ENCODE measurements at regions not wholly inside any gene's neighbourhood (a gene's known extent, or its start where the extent isn't known, plus 50 kb on each side); places are given as distances from the start of the nearest gene placed in this dataset.

DNA sequence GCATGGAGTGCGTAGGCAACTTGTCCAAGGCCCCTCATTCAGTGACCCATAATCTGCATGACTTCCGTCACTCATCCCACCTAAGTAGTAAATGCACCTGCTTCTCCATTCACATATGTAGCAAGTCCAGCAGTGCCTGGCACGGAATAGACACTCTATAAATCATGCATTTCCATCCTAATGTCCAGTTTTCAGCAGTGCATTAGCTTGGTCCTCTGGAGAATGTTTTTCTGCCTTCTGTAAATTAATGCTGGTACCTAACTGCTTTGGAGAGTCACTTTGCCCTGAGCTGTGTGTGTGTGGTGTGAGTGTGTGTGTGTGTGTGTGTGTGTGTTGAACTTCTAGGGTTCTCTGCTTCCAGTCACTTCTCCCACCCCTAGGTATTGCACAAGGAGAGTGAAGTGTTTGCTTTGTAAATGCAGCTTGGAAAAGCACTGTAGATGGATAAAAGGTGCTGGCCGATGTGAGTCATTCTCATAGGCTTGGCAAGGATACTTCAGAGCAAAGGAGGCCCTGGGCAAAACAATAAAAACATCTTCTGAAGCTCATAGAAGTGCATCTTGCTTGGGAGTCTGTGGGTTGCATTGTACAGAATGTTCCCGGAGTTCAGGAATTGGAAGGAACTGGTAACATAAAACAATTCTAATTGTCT lies 181.8 kb downstream of the KATNAL1 start:
- peak; percentile 12 for DNase-seq

GRCh38 chr13:30124131-30124768 lies 183.1 kb downstream of the KATNAL1 start:
- no peak for DNase-seq

- no peak for DNase-seq
Measured at GRCh38 chr13:30123575-30123974, 183.8 kb downstream of the KATNAL1 start.

GRCh38 chr13:30121666-30122065 lies 185.7 kb downstream of the KATNAL1 start:
- DNase-seq, result no peak

- no peak for DNase-seq
Measured at GRCh38 chr13:30121244-30121643, 186.1 kb downstream of the KATNAL1 start.

DNA sequence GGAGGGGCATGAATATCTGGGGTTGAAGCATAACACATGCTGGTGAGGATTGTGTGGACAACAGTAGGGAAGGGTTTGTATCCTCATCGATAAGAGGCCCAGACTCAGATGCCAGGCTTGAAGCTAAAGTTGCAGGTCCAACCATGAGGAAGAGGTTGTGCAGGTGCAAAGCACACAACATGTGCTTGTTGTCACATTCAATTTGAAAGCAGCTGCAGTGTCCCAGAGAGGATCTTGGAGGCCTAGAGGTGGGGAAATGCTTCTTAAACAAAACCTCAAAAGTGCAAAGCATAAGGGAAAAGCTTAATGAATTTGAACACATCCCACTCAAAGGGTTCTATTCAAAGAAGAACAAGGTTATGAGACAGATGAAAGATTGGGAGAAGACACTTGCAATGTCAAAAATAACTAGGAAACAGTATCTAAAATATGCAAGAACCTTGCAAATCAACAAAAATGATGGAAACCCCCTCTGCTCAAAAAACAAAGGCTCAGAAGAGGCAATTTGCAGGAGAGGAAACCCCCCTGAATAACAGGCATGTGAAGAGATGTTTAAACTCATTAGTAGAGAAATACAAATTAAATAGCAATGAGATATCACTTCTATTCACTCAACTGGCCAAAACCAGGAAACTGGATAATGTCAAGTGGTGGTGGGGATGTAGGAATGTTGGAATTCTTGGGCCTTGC lies 187.1 kb downstream of the KATNAL1 start:
- no peak for DNase-seq

GRCh38 chr13:30119476-30119875 lies 187.9 kb downstream of the KATNAL1 start:
- no peak for DNase-seq

- DNase-seq, result no peak
Measured at GRCh38 chr13:30116379-30116778, 191.0 kb downstream of the KATNAL1 start.

- no peak for DNase-seq
Measured at GRCh38 chr13:30115257-30115600, 192.1 kb downstream of the KATNAL1 start.

DNA sequence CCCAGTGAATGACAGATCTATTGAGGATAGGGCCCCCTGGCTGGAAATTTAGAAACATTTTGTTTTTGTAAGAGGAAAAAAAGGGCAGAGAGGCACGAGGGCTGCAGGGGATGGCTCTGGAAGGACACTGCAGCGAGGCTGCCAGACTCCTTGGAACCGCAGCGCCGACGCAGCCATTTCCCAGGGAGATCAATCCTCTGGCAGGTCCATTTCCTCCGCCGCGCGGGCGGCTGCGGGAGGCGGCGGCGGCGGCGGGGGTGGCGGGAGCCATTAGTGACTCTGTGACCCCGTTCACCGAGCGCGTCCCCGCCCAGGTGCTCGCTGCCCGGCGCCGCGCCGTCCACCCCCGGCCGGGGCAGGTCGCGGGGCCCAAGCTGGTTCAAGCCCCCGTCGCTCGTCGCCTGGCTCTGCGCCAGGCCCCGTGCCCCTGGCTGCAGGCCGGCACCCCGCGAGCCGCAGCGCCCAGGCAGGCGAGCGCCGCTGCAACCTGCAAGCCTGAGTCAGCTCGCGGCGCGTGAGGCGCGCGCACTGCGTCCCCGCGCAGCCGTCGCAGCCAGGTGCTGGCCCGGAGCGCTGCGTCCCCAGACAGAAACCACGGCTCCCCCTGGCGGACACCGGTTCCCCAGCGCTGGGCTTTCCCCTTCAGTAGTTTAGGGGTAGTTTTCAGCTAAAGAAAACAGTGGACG lies 192.6 kb downstream of the KATNAL1 start:
- peak; percentile 73 for DNase-seq

GRCh38 chr13:30113983-30114570 lies 193.3 kb downstream of the KATNAL1 start:
- DNase-seq, result no peak

DNA sequence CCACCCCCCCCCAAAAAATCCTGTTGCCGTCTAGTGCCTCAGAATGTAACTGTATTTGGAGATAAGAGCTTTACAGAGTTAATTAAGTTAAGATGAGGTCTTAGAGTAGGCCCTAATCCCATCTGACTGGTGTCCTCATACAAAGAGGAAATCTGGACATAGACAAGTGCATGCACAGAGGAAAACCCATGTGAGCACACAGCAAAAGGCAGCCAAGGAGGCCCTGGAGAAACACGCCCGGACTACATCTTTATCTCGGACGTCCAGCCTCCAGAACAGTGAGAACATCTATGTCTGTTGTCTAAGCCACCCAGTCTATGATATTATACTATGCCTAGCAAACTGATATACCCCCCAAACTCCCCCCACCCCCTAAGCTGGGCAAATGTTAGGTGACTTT lies 193.8 kb downstream of the KATNAL1 start:
- no peak for DNase-seq

DNA sequence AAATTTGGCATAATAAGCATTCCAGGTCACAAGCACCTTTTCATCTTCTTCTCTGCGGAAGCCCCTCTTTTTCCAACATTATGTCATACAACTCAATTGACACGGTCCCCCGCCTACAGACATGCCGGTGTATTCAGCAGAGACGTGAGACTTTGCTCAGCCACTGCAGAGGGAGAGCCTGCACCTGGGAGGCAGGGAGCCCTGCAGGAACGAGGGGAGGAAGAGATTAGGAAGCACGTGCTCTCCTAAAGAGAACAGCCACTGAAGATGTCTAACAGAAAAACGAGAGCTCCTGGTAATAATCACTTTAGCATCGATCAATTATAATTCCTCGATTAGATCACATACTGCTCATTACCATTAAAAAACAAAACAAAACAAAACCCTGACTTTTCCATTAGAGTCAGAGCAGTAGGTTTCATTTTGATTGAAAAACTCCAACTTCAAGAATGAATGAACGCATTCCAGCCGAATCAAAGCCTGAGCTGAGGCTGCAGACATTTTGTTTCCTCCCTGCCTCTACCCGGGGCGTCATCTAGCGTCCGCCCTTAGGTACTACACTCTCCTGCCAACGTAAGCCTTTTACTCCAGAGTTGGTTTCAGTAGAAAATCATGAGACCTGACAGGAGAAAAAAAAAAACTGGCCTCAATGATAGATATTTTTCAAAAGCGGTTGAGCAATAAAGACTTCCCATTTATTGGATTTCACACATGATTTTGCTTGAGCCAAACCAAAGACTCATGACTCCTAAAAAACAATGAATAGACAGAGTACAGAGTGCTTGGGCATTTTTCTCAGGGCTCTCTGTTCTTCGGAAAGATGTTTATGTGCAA lies 194.5 kb downstream of the KATNAL1 start:
- peak; percentile 64 for DNase-seq

DNA sequence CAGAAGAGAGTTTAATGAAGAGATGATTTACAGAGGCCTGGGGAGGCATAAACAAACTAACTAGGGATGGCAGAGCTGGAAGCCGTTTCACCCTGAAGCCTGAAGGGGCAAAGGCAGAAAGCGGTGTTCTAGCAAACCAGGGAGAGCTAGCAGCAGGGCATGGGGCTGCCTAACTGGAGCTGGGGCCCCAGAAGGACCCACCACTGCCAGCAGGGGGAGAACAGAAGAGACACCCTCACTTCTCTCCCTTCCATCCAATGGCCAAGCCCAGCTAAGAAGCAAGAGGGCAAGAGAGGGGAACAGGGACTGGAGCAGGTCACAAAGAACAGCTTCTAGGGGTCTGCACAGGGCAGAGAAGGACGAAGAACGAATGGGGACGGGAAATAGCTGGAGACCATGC lies 195.5 kb downstream of the KATNAL1 start:
- no peak for DNase-seq

- DNase-seq, result no peak
Measured at GRCh38 chr13:30110301-30111070, 196.9 kb downstream of the KATNAL1 start.

GRCh38 chr13:30109471-30110135 lies 197.7 kb downstream of the KATNAL1 start:
- no peak for DNase-seq

GRCh38 chr13:30108913-30109237 lies 198.5 kb downstream of the KATNAL1 start:
- DNase-seq, result peak; percentile 93

- DNase-seq, result no peak
Measured at GRCh38 chr13:30108216-30108912, 199.0 kb downstream of the KATNAL1 start.

DNA sequence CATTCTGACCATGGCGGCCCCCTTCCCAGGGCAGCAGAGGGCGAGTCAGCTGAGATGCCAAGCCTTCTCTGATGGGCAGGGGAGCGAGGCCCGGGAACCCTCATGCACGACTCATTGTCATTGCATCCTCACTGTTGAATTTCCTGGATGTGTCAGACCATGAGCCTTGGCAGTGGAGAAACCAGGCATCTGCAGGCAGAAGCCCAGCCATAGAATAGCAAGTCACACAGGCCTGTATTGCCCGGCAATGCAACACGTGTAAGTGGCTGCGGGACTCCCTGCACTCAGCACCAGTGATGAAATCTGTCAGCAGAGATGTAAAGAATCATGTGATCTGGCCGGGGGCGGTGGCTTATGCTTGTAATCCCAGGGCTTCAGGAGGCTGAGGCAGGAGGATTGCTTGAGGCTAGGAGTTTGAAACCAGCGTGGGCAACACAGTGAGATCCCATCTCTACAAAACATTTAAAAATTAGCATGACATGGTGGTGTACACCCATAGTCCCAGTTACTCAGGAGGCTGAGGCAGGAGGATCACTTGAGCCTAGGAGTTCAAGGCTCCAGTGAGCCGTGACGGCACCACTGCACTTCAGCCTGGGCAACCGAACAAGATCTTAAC lies 199.7 kb downstream of the KATNAL1 start:
- no peak for DNase-seq

DNA sequence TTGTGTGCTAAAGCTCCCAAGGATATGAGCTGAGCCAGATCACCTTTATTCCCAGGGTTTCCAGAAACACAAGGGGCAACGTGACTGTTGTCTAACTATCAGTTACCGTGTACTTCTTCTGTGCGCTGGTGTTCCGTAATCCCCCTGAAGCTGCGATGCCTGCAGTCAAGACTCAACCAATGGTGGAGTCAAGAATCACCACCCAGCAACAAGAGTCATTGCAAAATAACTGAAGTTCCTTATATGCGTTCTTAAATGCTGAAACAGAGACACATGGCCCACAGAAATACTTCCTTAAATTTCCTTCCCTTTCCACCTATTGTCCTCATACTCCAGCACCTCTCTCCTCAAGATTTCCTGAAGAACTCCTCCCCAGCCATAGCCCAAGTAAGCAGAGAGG lies 200.2 kb downstream of the KATNAL1 start:
- no peak for DNase-seq
